Parathyroid adenoma (tissue), 2 donors: ENCODE measurements at regions not wholly inside any gene's neighbourhood (a gene's known extent, or its start where the extent isn't known, plus 50 kb on each side); places are given as distances from the start of the nearest gene placed in this dataset.

Experiments
- H2AFZ ChIP-seq: fragments of 300-600 bp; sonication (generic); one replicate; pipeline ENCODE4 v1.7.0; 2017; ENCODE audit warnings: antibody characterized with exemption, mild to moderate bottlenecking
- H3K27ac ChIP-seq: fragments of 300-600 bp; sonication (generic); one replicate; pipeline ENCODE4 v1.7.0; 2017
- H3K27me3 ChIP-seq: fragments of 300-600 bp; sonication (generic); one replicate; pipeline ENCODE4 v1.7.0; 2017; ENCODE audit warnings: low read length; ENCODE audit not compliant: control insufficient read depth, insufficient read depth
- H3K36me3 ChIP-seq: fragments of 300-600 bp; sonication (generic); one replicate; pipeline ENCODE4 v1.7.0; 2017; ENCODE audit warnings: low read length; ENCODE audit not compliant: control insufficient read depth, insufficient read depth
- H3K4me1 ChIP-seq: fragments of 300-600 bp; sonication (generic); one replicate; pipeline ENCODE4 v1.7.0; 2017; ENCODE audit warnings: control low read depth
- H3K4me2 ChIP-seq: fragments of 300-600 bp; sonication (generic); one replicate; pipeline ENCODE4 v1.7.0; 2017; ENCODE audit warnings: low read length
- H3K4me3 ChIP-seq: fragments of 300-600 bp; sonication (generic); one replicate; pipeline ENCODE4 v1.7.0; 2017; ENCODE audit warnings: low read depth, low read length
- H3K79me2 ChIP-seq: fragments of 300-600 bp; sonication (generic); one replicate; pipeline ENCODE4 v1.7.0; 2017; ENCODE audit warnings: control low read depth
- H3K9ac ChIP-seq: fragments of 300-600 bp; sonication (generic); one replicate; pipeline ENCODE4 v1.7.0; 2017; ENCODE audit warnings: mild to moderate bottlenecking
- H3K9me3 ChIP-seq: fragments of 300-600 bp; sonication (generic); one replicate; pipeline ENCODE4 v1.7.0; 2017; ENCODE audit warnings: low read length; ENCODE audit not compliant: control insufficient read depth
- TF ChIP-seq, protein P1 (sequence below): fragments of 300-600 bp; sonication (generic); IDR thresholded peaks from one replicate; pipeline ENCODE4 v1.7.0; 2017; ENCODE audit warnings: antibody characterized with exemption, mild to moderate bottlenecking
- donor health status: primary hyperparathyroidism.

DNA sequence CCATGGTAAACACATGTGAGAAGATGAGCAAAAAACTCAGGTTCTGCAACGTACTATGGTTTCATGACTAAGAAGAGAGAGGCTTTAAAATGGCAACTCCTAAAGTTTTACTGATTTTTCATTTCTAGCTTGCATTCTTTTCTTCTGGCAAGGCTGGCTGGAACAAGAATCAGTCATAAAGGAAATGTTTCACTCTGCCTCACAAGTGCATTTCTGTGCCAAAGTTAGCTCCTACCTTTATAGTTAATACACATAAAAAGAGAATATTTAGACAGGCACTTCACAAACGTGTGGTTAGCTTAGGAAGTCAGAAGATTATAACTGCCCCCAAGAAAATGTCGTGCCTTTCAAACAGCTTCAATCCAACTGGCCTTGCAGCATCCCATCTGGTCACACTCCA, 417.1 kb upstream of the CDH11 start:
- Histone ChIP-seq H3K4me2 (no peak overlapping the region), H2AFZ (no peak overlapping the region), H3K79me2 (no peaks in the 10 kb centered on the region), H3K27ac (no peak overlapping the region), H3K4me1 (no peaks in the 10 kb centered on the region), H3K27me3 (no peaks in the 10 kb centered on the region), H3K9ac (no peak overlapping the region), H3K36me3 (no peaks in the 10 kb centered on the region), H3K4me3 (no peak overlapping the region), H3K9me3 (no peaks in the 10 kb centered on the region)
- TF ChIP-seq, protein P1, sequence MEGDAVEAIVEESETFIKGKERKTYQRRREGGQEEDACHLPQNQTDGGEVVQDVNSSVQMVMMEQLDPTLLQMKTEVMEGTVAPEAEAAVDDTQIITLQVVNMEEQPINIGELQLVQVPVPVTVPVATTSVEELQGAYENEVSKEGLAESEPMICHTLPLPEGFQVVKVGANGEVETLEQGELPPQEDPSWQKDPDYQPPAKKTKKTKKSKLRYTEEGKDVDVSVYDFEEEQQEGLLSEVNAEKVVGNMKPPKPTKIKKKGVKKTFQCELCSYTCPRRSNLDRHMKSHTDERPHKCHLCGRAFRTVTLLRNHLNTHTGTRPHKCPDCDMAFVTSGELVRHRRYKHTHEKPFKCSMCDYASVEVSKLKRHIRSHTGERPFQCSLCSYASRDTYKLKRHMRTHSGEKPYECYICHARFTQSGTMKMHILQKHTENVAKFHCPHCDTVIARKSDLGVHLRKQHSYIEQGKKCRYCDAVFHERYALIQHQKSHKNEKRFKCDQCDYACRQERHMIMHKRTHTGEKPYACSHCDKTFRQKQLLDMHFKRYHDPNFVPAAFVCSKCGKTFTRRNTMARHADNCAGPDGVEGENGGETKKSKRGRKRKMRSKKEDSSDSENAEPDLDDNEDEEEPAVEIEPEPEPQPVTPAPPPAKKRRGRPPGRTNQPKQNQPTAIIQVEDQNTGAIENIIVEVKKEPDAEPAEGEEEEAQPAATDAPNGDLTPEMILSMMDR, result no peak

DNA sequence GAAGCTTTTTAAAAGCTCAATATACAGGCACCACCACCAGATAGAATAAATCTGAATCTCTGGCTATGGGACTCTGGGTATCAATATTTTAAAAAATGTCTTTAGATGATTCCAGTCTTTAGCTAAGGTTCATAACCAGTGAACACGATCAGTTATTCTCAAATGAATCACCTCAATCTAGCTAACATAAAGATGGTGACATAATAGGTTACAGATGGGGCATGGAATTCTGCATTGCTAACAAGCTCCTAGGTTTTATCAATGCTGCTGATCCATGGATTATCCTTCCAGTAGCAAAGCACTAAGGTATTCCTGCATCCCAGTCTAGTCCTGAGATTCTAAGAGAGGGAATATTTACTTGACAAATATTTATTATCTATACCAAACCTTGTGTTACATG, 415.5 kb upstream of the CDH11 start:
- Histone ChIP-seq H3K79me2 (no peaks in the 10 kb centered on the region), H3K9ac (no peak overlapping the region), H3K9me3 (no peaks in the 10 kb centered on the region), H3K27me3 (no peaks in the 10 kb centered on the region), H3K36me3 (no peaks in the 10 kb centered on the region), H3K4me2 (no peak overlapping the region), H3K4me1 (no peaks in the 10 kb centered on the region), H2AFZ (no peak overlapping the region), H3K4me3 (no peak overlapping the region), H3K27ac (no peak overlapping the region)
- TF ChIP-seq, protein P1, result no peak

DNA sequence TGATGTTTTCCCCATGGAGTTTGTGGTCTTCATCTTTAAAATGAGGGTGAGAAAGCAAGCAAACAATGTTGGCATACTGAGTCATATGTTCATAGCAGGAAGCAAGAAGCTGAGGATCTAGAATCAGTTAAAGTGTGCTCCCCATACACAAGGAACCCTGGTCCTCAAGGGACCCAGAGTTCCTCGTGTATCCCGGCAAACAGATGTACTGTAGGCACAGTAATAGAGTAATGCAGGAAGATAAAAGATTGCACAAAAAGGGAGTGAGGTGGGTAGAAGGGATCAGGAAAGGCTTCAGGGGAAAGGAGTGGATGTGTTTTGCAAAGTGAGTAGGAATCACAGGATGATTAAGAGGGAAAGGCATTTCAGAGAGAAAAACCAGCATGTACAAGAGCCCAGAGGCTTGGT, 412.3 kb upstream of the CDH11 start:
- Histone ChIP-seq H3K4me2 (no peak overlapping the region), H3K79me2 (no peaks in the 10 kb centered on the region), H3K9ac (no peak overlapping the region), H2AFZ (no peak overlapping the region), H3K9me3 (no peaks in the 10 kb centered on the region), H3K36me3 (no peaks in the 10 kb centered on the region), H3K4me1 (no peaks in the 10 kb centered on the region), H3K27ac (no peak overlapping the region), H3K27me3 (no peaks in the 10 kb centered on the region), H3K4me3 (no peak overlapping the region)
- TF ChIP-seq, protein P1, result no peak

DNA sequence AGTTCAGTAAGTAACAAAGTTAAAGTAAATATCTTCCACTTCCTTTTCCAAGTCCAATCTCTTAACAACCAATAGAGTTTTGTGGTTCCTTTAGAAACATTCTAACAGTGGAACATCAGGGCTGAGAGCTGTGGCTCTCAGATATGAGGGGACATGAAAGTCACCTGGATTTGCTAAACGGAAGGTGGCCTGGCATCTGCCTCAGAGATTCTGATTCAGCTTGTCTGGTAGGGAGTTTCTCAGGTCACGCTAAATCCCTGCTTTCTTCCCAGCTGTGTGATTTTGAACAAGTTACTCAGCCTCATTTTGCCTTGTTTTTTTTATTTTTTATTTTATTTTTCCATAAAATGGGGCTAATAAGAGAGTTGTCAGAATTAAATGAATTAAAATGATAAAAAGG, 411.0 kb upstream of the CDH11 start:
- H3K27ac ChIP-seq, result no peak overlapping the region
- no peak overlapping the region for H3K4me3 ChIP-seq
- no peak overlapping the region for H3K9ac ChIP-seq
- no peaks in the 10 kb centered on the region for H3K4me1 ChIP-seq
- H3K9me3 ChIP-seq, result no peaks in the 10 kb centered on the region
- TF ChIP-seq, protein P1, result no peak
- H3K4me2 ChIP-seq, result no peak overlapping the region
- no peak overlapping the region for H2AFZ ChIP-seq
- no peaks in the 10 kb centered on the region for H3K27me3 ChIP-seq
- no peaks in the 10 kb centered on the region for H3K79me2 ChIP-seq
- no peaks in the 10 kb centered on the region for H3K36me3 ChIP-seq

DNA sequence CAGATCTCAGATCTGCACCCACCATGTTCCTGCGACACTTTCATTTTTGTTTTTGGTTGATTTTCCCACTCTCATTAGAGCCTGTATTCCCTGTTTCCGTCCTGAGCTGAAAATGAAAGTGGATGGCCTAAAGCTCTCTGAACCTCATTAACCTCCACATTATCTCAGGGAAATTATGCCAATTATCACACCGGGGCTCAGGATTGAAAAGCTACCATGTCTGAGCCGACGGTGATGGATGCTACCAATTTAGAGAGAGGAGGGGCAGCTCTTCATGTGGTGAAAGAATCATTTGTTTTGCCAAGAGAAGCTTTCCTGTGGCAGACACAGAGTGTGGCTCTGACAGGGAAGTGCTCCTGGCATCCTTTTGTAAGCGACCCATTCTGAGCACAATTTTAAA, 410.4 kb upstream of the CDH11 start:
- Histone ChIP-seq H3K9ac (no peak overlapping the region), H3K4me3 (no peak overlapping the region)
- TF ChIP-seq, protein P1, result no peak

More for the DNA sequence above, 410.4 kb upstream of the CDH11 start:
- H3K27ac ChIP-seq, result no peak overlapping the region
- no peak overlapping the region for H3K4me2 ChIP-seq
- no peaks in the 10 kb centered on the region for H3K36me3 ChIP-seq
- no peak overlapping the region for H2AFZ ChIP-seq
- no peaks in the 10 kb centered on the region for H3K4me1 ChIP-seq
- H3K9me3 ChIP-seq, result no peaks in the 10 kb centered on the region
- H3K79me2 ChIP-seq, result no peaks in the 10 kb centered on the region
- H3K27me3 ChIP-seq, result no peaks in the 10 kb centered on the region
